Stimulated activated CD4-positive, alpha-beta T cell treated with anti-CD3 and anti-CD28 coated beads, Interleukin-2, amount 100 ng/mL, for 48 hours (primary cell): ENCODE measurements at regions not wholly inside any gene's neighbourhood (a gene's known extent, or its start where the extent isn't known, plus 50 kb on each side); places are given as distances from the start of the nearest gene placed in this dataset.

ENCODE experiments used
- DNase-seq, 2 donors: peaks; one replicate each; pipeline ENCODE4 v3.0.0-alpha.2; 2020

GRCh38 chr2:21288299-21288698, 164.5 kb downstream of the TDRD15 start:
- DNase-seq, result no peak

- no peak for DNase-seq
Measured at GRCh38 chr2:21288739-21289520, 165.2 kb downstream of the TDRD15 start.

GRCh38 chr2:21289551-21289950, 165.8 kb downstream of the TDRD15 start:
- DNase-seq, result no peak

- DNase-seq, result no peak
Measured at GRCh38 chr2:21289989-21290388, 166.2 kb downstream of the TDRD15 start.

- DNase-seq, result no peak
Measured at GRCh38 chr2:21291426-21291825, 167.7 kb downstream of the TDRD15 start.

GRCh38 chr2:21294446-21294845, 170.7 kb downstream of the TDRD15 start:
- no peak for DNase-seq

- no peak for DNase-seq
Measured at GRCh38 chr2:21299411-21299810, 175.6 kb downstream of the TDRD15 start.

- DNase-seq, result no peak
Measured at GRCh38 chr2:21301871-21302455, 178.2 kb downstream of the TDRD15 start.

GRCh38 chr2:21303876-21304275, 180.1 kb downstream of the TDRD15 start:
- no peak for DNase-seq

GRCh38 chr2:21305581-21305980, 181.8 kb downstream of the TDRD15 start:
- DNase-seq, result no peak

GRCh38 chr2:21306235-21306634, 182.5 kb downstream of the TDRD15 start:
- DNase-seq, result no peak

GRCh38 chr2:21307037-21307436, 183.3 kb downstream of the TDRD15 start:
- no peak for DNase-seq

GRCh38 chr2:21310493-21310892, 186.7 kb downstream of the TDRD15 start:
- DNase-seq, result no peak

- no peak for DNase-seq
Measured at GRCh38 chr2:21314322-21314835, 190.6 kb downstream of the TDRD15 start.

GRCh38 chr2:21317131-21317530, 193.4 kb downstream of the TDRD15 start:
- DNase-seq, result peak; percentile 24 to 39

GRCh38 chr2:21318263-21318662, 194.5 kb downstream of the TDRD15 start:
- no peak for DNase-seq

GRCh38 chr2:21326152-21326551, 202.4 kb downstream of the TDRD15 start:
- DNase-seq, result no peak

GRCh38 chr2:21328177-21328576, 204.4 kb downstream of the TDRD15 start:
- DNase-seq, result no peak

GRCh38 chr2:21330786-21331391, 207.1 kb downstream of the TDRD15 start:
- no peak for DNase-seq

- DNase-seq, result no peak
Measured at GRCh38 chr2:21331625-21332370, 208.0 kb downstream of the TDRD15 start.

GRCh38 chr2:21332993-21333625, 209.3 kb downstream of the TDRD15 start:
- no peak for DNase-seq

GRCh38 chr2:21333684-21334083, 209.9 kb downstream of the TDRD15 start:
- no peak for DNase-seq

- no peak for DNase-seq
Measured at GRCh38 chr2:21346984-21347383, 223.2 kb downstream of the TDRD15 start.
